Amygdala (tissue), 56 donors: ENCODE measurements at regions not wholly inside any gene's neighbourhood (a gene's known extent, or its start where the extent isn't known, plus 50 kb on each side); places are given as distances from the start of the nearest gene placed in this dataset.

ENCODE experiments used
- DNase-seq, 56 donors: peaks; one replicate each; lab custom pipeline; 2025; lab: John Stamatoyannopoulos, UW

DNA sequence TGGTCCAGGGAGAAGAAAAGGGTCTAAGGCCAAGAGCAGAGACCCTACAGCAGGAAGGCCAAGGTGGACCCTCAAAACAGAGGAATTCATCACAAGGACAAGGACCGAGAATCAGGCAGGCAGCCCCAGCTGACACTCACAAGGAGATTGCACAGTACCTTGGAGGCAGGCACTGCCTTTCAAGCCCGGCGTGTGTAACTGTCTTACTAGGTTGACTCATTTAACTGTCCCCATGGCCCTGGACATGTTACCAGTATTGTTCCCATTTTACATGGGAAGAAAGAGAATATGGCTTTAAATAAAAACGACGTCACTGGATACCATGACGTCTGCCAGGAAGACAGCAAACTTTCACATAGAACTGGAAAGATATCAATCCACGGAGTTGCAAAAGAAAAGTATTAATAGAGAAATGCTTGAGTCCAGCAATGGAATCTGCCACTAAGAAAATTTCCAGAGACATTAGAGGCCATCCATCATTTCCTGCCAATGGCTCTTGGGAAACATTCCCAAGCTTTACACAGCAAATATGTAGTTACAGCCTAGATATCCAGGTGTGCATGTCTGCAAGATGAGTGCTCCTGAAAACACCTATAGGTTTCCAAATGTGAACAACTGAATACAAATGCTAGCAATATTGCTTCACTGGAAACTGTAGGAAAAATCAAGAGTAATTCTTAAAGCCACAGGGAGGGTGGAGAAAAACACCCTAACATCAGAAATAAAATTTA, 111.5 kb upstream of the RPS6KA2 start:
- no peak for DNase-seq

DNA sequence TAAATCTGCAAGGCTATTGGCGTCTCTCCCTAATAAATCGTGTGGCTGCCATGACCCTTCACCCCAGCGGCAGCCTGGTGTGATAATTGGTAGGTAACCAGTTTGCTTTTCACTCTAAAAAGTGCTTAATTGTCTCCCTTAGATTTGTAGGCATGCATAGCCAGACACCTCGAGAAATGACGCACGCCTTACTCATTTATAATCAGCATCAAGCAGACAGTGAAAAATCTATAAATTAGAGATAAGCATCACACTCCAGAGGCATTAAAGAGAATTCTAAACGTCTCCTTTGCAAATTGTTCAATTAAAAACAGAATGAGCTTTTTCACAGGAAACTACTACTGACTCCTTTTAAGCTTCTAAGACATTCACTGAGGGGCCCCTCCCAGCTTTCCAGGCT, 110.2 kb upstream of the RPS6KA2 start:
- no peak for DNase-seq

DNA sequence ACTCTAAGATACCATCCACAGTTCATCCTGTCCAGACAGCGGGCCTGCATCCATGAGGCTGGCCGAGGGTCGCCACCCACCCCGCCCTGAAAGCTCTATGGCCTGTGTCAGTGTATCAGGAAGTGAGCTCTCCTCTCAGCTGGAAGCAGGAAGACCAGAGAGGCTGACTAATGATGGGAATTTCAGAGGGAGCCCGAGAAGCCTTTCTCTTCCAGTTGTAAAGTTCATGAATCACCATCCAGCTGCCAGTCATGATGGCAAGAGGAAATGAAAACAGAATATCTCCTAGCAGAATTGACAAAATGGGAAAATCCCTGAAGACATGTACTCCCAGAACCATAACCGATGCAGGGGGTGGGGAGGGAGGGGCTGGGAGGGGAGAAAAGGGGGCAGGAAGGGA, 109.6 kb upstream of the RPS6KA2 start:
- DNase-seq: no peak

DNA sequence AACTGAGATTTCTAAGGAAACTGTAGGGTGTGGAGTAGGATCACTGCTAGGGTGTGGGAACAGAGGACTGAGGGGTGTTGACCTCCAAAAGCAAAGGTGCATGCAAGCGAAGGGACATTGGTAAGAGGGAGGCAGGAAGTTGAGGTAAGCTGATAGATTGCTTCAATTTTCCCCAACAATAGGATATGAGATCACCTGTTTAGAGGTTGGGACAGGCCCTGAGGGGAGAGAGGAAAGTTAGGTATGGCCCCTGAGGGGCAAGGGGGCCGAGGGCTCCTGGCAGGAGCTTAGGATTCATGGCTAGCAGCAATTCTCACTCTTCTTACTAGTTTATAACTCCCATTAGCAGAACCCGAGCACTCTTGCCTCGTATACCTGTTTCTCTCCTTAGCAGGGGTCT, 106.8 kb upstream of the RPS6KA2 start:
- DNase-seq: no peak

DNA sequence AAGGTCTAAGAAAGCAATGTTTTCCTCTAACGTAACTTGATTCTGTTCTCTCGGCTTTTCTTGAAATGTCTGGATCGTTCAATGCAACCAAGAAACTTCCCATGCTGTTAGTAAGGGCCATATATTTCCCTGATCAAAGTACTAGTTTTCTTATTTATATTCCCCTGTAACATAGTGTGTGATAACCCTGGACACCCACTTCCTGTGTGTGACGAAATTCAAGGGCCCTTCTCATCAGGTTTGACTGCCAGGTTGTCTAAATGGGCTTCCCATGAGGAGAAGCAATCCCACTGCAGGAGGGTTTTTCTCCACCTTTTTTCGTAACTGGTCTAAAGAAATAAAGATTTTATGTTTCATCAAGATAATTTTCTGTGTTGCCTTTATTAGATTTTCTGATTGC, 102.6 kb upstream of the RPS6KA2 start:
- no peak for DNase-seq

DNA sequence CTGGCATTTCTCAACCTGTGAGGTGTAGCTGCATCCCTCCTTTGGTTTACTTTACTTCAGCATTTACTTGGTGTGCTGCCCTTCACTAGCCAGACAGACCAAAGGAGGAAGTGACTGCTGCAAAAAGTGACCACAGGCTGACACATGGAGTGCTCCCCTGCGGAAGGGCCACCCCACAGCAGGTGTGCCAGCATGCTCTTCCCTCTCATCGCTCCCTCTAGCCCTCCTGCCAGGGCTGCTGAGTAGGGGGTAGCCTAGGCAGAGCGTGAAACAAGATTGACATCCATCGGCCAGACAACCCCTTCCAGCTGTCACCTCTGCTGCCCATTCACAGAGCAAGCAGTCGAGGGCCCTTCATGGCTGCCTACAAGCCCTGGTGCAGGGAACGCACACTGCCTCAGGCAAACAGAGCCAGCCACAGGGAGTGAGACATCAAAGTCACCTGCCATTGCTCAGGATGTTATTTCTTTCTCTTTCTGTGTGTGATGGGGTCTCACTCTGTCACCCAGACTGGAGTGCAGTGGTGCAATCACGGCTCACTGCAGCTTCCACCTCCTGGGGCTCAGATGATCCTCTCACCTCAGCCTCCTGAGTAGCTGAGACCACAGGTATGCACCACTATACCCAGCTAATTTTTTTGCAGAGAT, 102.0 kb upstream of the RPS6KA2 start:
- DNase-seq: no peak

DNA sequence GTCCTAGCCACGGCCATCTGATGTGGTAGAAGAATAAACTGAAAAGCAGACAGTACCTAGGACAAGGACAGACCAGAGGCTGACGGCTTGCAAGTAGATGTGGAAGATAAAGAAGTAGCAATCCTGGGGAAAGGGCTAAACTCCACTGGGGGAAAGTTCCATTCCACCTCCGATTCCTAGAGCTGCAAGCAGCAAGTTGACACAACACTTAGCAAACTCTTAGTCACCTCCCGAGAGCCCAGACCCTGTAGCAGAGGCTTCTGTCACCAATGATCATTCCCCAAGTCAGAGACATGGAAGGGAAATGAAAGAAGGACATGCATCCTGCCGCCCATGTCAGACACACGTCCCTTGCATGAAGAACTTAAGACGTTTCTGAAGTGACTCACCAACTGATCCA, 99.2 kb upstream of the RPS6KA2 start:
- DNase-seq: no peak

DNA sequence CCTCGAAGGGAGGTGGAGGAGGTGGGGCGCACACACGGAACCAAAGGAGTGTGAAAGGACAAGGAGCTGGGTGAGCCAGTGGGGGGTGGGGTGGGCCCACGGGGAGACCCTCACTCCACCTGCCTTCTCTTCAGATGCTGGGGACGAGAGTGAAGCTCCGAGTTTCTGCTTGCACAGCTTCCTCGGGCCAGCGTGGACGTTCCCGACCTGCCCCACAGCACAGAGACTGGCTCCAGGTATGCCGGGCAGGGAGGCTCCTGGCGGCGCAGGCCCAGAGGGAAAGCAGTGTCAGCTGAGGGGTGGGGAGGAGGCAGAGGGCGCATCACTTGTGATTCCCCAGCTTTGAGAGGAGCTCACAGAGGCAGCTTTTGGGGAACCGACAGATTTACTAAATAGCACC, 98.5 kb upstream of the RPS6KA2 start:
- DNase-seq: no peak

DNA sequence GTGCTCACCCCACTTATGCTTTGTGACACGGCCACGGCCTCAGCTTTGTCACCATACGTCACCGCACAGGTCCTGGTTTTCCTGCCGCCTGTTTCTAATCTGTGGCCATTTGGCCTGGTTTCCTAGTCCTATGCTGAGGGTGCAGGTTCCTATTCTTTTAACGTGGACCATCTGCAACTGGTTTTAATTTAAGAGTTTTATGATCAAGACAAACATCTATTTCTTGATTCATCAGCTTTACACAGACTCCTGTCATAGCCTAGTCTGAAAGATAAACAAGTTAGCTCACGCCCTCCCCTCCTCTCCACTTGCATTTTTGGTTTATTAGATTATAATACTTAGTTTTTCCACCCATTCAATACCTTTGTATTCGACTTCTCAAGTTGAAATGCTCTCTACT, 97.5 kb upstream of the RPS6KA2 start:
- DNase-seq: no peak

DNA sequence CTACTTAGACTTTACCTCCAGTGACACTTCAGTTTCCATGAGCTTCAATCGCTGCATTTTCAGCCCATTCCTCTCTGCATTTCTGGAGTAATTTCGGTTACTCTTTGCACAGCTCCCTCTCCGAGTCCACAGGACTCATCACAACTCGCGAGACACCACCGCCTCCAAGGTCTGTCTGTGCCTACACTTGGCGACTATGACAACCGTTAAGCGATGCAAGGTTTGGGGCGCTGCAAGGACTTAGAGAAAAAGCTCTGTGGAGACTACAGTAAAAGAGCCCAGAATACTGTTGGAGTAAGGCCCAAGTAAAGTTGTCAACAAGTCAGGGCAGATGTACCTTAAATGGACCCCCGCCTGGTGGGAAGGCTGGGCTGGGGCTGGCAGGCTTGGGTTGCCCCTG, 95.7 kb upstream of the RPS6KA2 start:
- no peak for DNase-seq

DNA sequence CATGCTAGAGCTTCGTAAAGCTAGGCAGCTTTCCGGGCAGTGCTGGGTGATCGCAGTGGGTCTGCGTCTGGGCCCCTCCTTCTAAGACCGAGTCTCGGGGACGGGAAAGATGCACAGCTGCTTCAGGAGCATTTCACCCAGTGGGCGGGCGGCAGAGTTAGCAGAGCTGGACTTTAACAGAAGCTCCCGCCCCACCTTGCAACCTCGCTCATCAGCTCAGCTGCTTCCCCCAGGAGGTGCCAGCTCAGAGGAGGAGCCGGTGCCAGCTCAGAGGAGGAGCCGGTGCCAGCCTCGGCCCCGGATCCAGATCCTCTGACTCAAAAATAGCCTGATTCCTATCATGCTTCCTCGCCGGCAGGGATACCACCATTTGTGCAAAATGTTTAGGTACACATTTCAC, 94.5 kb upstream of the RPS6KA2 start:
- no peak for DNase-seq

DNA sequence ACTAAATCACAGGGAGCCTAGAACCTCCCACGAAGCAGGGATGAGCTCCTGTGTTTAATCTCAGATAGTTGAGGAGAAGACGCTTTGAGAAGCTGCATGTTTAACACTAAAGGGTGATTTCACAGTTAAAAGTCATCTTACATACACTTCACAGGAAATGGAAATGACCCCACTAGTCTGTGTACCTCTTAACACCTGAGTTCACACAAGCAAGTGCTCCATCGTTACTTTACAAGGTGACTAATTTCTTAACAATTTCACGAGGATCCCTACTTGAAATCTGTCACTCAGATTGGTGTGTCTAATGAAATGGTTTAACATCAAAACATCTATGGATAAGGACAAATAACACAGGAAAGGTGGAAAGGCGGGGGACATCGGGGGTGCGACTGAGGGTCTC, 93.8 kb upstream of the RPS6KA2 start:
- DNase-seq: no peak

DNA sequence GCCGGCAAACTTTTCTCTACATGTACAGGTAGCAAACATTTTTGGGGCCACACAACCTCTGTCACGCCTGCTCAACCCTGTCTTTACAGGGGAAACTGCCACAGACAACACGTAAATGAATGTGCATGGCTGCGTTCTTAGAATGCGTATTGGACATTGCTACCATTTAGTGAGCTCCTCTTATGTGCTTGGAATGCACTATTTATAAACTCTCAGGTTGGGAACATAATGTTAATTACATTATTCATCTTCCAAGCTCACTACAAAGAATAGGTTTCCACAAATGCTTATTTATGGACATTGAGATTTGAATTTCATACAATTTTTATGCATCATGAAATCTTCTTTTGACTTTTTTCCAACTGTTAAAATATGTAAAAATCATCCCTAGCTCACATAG, 92.0 kb upstream of the RPS6KA2 start:
- DNase-seq: no peak

DNA sequence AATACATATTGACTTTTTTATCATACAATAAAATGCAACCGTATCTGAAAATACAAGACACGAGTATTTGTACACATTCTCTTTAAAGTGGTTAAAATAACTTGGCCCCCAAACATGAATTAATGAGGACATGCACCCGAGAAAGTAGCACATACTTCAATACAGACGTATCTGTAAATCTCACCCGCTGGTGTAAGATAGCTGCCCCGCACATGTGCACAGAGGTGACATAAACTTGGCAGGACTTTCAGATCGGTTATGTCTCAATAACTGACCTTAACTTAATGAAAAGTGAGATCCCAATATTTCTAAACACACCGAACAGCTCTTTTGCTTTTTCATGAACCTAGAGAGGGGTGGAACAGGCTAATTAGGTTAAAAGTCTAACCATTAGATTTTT, 91.5 kb upstream of the RPS6KA2 start:
- no peak for DNase-seq

DNA sequence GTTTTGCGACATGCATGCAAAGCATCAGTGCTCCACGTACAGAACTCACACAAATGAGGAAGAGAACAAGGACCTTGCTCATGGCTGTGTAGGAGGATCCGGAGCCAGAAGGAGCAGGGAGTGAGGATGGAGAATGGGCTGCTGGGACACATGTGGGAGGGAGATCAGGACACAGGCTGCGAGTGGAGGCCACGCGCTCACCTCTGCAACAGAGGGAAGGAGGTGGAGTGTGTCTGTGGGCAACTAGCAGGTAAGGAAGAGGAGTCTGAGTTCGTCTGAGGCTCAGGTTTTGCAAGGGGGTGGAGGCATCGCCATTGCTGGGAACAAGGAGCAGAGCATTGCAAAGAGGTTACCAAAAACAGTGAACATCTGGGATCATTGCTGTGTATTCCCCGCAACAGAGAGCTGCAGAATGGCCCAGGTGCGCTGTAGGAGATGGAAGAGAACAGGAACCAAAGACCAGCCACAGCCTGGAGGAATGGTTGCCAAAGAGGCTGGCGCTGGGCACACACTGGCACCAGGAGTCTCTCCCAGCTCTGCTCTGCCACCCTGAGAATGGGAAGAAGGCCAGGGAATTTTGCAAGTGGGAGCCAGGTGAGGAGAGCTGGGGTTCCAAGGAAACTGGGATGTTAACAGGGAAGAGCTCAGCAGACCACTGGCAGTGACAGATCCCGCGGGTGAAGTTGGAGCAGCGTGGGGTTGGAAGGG, 90.0 kb upstream of the RPS6KA2 start:
- no peak for DNase-seq

DNA sequence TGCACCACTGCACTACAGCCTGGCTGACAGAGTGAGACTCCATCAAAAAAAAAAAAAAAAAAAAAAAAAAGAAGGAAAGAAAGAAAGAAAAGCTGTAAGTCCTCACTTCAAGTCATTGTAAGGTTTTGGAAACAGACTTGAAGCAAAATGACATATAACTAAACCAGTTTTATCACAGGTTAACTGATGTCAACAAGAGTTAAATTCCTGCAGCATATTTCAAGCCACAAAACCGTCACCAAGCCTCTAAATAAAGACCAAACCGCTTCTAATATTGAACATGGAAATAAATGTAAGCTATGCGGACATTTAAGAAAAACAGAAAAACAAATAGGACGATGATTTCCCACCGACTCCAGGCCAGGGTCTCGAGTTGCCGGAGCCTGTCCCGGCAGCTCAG, 88.9 kb upstream of the RPS6KA2 start:
- DNase-seq: no peak

DNA sequence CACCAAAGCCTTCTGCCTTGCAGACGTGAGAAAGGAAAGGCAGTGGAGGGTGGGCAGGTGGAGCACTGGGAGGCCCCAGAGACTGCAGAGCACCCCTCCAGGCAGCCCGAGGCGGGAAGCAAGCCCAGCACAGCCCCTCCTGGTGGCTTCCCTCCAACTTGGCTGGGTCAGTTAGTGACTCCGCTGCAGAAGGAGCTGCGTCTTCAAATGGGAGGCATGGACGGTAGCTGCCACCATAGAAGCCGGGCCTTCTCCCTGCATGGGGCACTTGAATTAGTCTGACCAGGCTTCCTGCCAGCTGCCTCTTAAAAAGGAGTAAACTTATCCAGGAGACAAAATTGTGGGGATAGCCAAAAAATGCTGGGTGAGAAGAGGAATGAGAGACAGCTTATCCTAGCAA, 88.0 kb upstream of the RPS6KA2 start:
- DNase-seq: peak in 16 of 56 donors; percentile 20 to 64 (median 36)

DNA sequence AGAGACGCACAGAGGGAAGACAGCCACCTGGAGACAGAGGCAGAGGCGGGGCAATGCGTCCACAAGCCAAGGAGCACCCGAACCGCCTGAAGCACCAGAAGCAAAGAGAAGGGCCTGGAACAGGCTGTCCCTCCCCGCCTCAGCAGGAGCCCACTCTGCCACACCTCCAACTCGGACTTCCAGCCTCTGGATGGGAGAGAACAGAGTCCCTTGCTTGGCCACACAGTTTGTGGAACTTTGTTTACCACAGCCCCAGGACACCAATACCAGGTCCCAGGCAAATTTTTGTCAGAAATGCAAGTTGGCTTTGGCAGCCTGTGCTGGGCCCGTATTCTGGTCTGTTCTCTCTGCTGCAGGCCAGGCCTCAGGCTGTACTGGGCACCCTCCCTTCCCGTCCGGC, 87.5 kb upstream of the RPS6KA2 start:
- peak in 1 of 56 donors; percentile 36 for DNase-seq

DNA sequence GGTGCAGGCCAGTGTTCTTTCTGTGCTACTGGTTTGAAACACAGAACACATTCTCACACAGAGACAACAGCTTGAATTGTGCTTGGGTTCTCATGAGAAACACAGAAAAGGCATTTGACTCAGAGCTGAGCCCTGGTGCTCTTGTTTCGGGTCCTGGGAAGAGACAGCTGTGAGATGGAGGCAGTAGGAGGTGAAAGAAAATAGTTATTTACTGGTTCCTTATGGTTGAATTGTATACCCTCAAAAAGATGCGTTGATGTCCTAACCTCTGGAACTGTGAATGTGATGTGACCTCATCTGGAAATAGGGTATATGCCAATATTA, 87.1 kb upstream of the RPS6KA2 start:
- no peak for DNase-seq

DNA sequence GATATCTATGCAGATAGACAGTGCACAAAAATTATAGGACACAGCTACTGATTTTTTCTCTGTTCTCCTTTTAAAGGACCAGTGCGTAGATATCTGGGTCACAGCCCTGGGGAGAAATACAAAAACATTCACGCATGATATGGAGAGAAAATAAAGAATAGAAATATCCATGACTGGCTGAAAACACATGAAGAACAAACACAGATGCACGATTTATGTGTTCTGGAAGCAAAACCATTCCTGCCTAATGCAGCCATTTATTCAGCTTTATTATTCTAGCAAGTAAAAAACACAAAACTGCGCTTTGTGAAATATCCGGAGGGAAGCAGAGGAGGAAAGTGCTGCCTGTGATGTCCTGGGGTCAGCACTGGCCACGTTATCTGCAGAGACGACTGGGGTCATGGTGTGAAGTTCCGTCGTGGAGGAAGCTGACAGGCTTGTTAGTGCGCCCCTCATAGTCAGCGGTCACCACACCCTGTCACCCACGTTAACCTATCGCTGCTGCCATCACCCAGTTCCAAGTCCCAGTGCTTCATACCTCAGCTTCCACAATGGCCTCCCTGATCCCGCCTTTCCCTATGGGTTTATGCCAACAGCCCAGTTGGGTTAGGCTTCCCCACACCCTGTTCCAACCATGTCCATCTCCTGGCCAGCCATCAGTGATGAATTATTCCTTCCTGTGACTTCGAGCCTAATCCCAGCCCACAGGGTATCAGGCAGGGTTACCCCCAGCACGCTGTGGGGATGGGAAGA, 86.6 kb upstream of the RPS6KA2 start:
- DNase-seq: no peak
